GM18505 (cell line): ENCODE measurements at regions not wholly inside any gene's neighbourhood (a gene's known extent, or its start where the extent isn't known, plus 50 kb on each side); places are given as distances from the start of the nearest gene placed in this dataset.

ENCODE experiments used
- ATAC-seq: cut with Tn5 transposase; IDR thresholded peaks from one replicate; pipeline ENCODE4 v1.9.1; 2021; ENCODE audit not compliant: unreplicated experiment
- POLR2A ChIP-seq: IDR thresholded peaks from 4 replicates; pipeline ENCODE4 v1.6.1; 2011; ENCODE audit warnings: borderline replicate concordance; ENCODE audit not compliant: insufficient read depth, insufficient read length; ENCODE audit errors: extremely low read depth

- TF ChIP-seq POLR2A = no peak
- no peak for ATAC-seq
Observed at GRCh38 chr18:75779450-75779849, 351.9 kb upstream of the SMIM21 start.

- no peak for TF ChIP-seq POLR2A
- ATAC-seq = no peak
Observed at GRCh38 chr18:75777630-75778029, 350.1 kb upstream of the SMIM21 start.

DNA sequence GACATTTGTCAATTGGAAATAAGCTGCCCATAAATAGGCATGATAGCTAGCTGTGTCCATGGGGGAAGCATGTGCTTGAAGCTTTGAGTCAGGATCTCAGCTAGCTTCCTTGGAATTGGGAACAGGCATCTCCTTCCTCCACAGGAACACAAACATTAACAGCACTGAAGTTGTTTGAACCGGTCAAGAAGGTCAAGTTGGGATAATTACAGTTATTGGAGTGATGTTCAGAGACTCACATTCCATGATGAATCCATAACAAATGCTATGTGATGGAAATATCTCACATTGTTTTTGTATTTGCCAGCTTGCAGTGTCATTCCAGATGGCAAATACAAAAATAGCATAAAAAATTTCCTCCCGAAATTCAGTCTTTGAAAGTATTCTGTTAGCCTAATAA, 347.6 kb upstream of the SMIM21 start:
- TF ChIP-seq POLR2A = no peak
- ATAC-seq = no peak

DNA sequence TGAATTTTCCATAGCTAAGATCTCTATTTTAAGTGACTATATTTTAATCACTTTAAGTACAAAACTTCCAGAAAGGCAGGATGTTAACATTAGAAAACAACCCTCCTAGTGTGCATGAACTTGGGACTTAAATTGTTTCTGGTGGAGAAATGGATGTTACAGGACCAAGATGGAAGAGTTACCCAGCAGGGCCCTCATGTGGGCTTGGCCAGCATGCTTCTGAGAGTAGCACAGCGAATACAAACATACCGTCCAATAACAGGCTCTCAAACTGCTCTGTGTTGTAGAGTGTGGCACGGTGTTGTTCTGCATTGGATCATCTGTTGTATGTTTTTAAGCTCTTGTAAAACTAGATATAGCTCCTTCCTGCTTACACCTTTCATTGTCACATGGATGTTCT, 346.1 kb upstream of the SMIM21 start:
- TF ChIP-seq POLR2A = no peak
- ATAC-seq = no peak

GRCh38 chr18:75762758-75763157, 335.3 kb upstream of the SMIM21 start:
- no peak for ATAC-seq
- no peak for TF ChIP-seq POLR2A

- ATAC-seq = no peak
Observed at GRCh38 chr18:75760208-75760607, 332.7 kb upstream of the SMIM21 start.

GRCh38 chr18:75757951-75758350, 330.4 kb upstream of the SMIM21 start:
- no peak for TF ChIP-seq POLR2A
- ATAC-seq = no peak

More at GRCh38 chr18:75760208-75760607, 332.7 kb upstream of the SMIM21 start:
- no peak for TF ChIP-seq POLR2A

- no peak for TF ChIP-seq POLR2A
- no peak for ATAC-seq
Observed at GRCh38 chr18:75754433-75754832, 326.9 kb upstream of the SMIM21 start.

DNA sequence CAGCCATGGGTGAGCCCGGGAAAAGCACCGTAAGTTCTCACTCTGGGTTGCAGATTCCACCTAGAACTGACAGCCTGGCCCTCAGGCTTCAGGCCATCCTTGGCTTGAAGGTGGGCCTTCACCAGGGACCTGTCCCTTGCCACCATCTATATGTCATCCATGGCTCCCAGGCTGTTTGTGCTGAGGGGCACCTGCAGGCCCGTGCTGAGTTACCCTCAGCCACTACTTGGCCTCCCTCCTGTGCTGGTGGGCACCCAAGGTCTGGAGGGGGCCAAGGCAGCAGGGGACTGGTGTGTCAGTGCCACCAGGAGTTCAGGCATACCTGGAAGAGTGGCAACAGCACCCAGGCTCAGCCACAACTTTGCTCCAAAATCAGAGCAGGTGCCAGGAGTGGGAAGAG, 326.2 kb upstream of the SMIM21 start:
- no peak for ATAC-seq
- TF ChIP-seq POLR2A = no peak

DNA sequence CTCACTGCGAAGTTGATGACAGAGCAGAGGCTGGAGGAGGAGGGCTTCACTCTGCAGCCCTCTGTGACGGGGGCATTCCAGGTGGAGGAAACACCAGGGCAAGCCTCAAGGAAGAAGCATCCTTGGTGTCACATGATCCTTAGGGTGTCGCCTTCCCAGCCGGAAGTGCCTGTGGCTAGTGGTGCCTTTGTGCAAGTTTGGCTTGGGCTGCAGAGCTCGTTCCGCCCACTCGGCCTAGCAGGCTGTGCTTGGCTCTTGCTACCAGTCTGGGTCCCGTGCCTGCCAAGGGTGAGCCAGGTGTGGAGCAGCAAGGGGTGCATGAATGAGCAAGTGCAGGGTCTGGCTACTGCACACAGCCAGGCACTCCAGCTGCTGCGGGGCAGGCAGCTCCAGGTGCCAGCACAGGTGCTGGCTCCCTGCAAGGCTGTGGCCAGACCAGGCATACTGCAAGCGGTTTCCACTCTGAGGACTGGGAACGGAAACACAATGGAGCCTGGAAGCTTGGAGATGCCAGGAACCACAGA, 325.3 kb upstream of the SMIM21 start:
- no peak for ATAC-seq

GRCh38 chr18:75745147-75745546, 317.6 kb upstream of the SMIM21 start:
- TF ChIP-seq POLR2A = no peak
- no peak for ATAC-seq

More for the DNA sequence above, 325.3 kb upstream of the SMIM21 start:
- no peak for TF ChIP-seq POLR2A

DNA sequence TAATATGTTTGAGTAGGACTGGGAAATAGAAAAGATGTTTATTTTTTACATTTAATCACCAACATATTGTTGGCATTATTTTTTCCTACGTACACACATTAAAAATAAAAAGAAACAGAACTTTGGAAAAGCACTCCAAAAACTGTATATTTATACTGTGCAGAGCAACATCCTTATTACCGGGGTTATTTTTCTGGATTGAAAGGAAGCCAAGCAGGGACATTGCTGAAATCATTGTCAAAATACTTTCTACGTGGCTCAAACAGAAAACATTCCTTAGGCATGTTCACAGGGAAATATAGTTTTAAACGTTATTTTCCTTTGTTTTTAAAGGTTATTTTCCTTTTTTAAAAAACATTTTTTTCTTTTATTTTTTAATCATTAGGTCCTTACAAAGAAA, 315.0 kb upstream of the SMIM21 start:
- no peak for ATAC-seq
- no peak for TF ChIP-seq POLR2A

- no peak for TF ChIP-seq POLR2A
- no peak for ATAC-seq
Observed at GRCh38 chr18:75739682-75740081, 312.2 kb upstream of the SMIM21 start.

DNA sequence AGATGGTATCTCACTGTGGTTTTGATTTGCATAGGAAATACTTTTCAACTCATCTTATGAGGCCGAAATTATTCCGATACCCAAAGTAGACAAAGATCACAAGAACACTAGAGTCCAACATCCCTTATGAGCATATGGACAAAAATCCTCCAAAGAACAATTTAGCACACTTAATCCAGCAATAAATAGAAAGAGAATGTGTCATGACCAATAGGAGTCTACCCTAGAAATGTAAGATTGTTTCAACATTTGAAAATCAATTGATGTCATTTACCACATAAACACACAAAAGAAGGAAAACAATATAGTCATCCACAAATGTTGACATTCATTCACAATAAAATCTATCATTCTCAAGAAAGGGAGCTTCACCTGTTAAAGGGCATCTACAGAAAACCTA, 307.8 kb upstream of the SMIM21 start:
- TF ChIP-seq POLR2A = no peak
- no peak for ATAC-seq

DNA sequence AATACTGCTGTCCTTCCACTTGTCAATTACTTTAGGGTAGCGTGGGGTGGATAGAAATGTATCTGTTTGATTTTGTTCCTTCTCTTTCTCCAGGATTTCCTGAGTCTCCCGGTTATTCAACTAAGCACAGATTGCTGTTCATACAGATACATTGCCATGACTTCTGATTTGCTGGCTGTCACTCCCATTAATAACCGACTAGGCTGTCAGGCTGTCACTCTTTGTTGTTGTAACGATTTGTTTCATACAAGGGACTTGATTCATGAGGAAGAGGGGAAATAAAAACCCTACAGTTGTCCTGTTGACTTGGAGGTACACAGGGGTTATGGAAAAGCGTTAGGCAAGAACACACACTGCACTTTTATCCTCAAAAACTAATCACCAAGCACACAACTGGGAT, 302.7 kb upstream of the SMIM21 start:
- no peak for ATAC-seq
- TF ChIP-seq POLR2A = no peak
